GM21447 (cell line): ENCODE measurements at regions not wholly inside any gene's neighbourhood (a gene's known extent, or its start where the extent isn't known, plus 50 kb on each side); places are given as distances from the start of the nearest gene placed in this dataset.

ENCODE experiments used
- ATAC-seq: cut with Tn5 transposase; IDR thresholded peaks from one replicate; pipeline ENCODE4 v1.9.1; 2021; ENCODE audit not compliant: unreplicated experiment

- ATAC-seq, result no peak
These were observed 161.9 kb upstream of the RGMA start for GRCh38 chr15:93250950-93251349.

GRCh38 chr15:93250209-93250608 is 161.2 kb upstream of the RGMA start:
- ATAC-seq, result no peak

- no peak for ATAC-seq
These were observed 160.6 kb upstream of the RGMA start for GRCh38 chr15:93249623-93250022.

GRCh38 chr15:93247466-93248121 is 158.6 kb upstream of the RGMA start:
- no peak for ATAC-seq

DNA sequence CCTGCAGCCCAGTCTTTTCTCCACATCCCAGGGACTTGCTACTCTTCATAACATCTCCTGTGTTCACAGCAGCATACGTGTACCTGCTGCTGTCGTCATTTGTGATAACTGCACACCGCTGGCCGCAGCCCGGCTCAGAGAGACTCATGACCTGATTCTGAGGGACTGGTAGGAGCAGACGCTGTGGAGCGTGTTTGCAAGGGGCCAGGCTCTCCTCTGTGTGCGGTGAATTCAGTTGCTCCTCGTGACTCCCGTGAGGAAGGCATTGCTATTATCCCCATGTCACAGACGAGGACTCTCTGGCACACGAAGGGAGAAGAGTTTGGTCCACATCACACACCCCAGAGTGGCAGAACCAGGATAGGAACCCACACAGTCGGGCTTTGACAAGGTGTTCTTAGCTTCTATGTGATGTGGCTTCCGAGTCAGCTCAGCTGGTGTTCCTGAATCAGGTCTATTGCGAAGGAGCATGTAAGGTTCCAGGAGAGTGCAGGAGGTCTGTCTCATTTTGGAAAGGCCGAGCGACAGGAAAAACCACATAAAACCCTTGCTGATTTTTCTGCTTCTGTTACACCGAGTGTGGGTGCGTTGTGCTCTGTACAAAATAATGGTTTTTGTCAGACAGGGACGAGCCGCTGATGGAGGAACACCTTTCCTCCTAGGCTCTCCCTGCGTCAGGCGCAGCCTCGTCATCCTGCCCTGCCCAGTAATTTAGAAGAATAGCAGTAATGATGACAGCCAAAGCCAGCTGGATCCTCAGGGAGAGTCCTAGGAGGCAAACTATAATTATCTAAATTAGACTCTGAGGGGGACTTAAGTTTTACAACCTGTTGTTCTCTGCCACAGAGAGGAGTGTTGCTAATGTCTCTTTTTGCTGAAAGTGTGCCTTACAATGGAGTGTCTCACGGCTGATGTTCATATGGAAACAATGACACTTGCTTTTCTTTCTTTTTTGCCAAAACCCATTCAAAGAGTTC is 157.5 kb upstream of the RGMA start:
- ATAC-seq, result no peak

GRCh38 chr15:93245661-93246042 is 156.6 kb upstream of the RGMA start:
- ATAC-seq, result no peak

GRCh38 chr15:93244696-93245660 is 156.0 kb upstream of the RGMA start:
- ATAC-seq, result no peak

DNA sequence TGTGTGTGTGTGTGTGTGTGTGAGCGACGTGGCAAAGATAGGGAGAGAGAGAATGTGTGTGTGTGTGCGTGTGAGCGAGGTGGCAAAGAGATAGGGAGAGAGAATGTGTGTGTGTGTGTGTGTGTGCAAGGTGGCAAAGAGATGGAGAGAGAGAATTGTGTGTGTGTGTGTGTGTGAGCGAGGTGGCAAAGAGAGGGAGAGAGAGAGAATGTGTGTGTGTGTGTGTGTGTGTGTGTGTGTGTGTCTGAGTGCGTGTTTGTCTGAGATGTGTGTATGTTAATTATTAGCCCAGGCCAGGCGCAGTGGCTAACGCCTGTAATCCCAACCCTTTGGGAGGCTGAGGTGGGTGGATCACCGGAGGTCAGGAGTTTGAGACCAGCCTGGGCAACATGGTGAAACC is 154.6 kb upstream of the RGMA start:
- ATAC-seq, result no peak

- no peak for ATAC-seq
These were observed 152.9 kb upstream of the RGMA start for GRCh38 chr15:93241696-93242585.

DNA sequence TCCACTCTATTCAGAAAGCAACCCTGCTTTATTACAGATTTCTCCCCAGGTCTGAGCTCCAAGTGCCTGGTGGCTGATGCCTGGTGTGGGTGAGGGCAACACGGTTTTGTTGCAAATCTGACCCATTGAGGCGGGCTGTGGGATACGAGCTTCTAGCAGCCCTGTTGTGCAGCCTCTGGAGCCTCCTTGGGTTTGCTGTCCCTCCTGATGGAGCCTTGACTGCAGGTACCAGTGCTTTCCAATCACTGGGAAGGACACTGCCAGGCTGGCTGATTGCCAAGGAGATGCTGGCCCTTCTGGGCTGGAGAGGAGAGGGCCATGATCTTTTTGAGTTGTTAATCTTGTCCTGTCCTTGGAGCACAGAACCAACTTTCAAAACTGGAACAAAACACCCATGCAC is 151.0 kb upstream of the RGMA start:
- ATAC-seq, result no peak

GRCh38 chr15:93239591-93239990 is 150.6 kb upstream of the RGMA start:
- no peak for ATAC-seq

DNA sequence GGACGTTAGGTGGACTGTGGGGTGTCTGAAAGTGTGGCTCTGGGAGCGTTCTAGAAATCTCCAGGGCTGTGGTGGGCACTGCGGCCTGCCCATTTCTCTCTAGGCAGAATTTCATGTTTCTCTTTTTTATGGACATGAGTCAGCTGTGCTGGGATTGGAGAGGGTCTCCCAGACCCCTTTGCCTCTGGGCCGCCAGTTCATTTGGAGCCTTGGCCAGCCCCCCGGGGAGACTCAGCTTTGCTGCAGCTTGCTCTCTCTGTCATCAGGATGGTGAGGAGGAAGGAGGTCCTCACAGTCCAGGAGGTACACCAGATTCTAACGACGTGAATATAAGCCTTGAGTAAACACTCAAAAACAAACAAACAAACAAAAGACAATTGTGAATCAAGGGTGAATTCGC is 149.6 kb upstream of the RGMA start:
- ATAC-seq, result no peak

- ATAC-seq, result no peak
These were observed 147.1 kb upstream of the RGMA start for GRCh38 chr15:93235926-93236780.

DNA sequence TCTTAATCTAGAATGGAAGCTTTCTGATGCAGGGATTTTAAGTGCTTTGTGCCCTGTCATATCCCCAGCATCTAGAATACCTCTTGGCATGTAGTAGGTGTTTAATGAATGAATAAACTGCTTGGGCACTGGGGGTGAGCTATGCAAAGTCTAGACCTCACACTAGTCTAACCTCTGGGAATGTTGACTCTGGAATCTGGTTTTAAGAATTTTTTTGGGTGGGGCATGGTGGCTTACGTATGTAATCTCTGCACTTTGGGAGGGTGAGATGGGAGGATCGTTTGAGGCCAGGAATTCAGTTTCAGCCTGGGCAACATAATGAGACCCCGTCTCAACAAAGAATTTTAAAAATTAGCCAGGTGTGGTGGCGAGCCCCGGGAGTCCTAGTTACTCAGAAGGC is 146.3 kb upstream of the RGMA start:
- ATAC-seq, result no peak

- ATAC-seq, result no peak
These were observed 144.7 kb upstream of the RGMA start for GRCh38 chr15:93233710-93234109.

DNA sequence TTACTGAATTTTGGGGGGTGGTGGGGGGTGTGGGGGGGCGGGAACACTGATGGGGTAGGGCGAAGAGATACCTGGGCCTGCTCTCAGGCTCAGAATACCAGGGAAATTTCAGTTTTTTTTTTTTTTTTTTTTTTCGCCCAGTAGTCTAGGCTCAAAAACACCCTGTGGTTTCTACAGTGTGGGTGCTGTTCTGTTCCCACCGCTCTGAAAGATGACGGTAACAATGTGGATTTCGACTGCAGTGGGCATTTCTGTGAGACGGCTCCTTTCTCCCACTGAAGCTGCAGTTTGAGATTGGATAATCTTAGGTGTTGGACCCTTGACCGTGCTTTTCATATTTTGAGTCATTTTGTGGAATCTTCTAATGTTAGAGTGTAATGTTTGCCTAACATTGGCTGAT is 143.8 kb upstream of the RGMA start:
- ATAC-seq, result no peak

DNA sequence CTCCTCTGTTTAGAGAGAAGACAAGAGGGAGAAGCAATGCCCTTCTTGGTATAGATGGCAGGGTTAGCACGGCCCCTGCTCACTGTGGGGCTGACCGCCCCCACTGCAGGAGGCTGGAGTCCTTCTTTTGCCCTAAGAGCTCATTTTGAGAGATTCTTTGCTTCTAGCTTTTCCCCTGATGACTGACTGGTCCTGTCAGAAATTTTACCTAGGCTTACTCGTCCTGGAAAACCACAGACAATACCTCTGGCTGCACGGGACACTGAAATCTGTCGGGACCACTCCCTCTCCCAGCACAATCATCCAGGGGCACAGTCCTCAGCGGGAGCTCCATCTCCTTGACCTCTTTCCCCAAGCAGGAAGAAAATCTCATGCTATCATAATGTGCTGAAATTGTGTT is 143.0 kb upstream of the RGMA start:
- no peak for ATAC-seq

DNA sequence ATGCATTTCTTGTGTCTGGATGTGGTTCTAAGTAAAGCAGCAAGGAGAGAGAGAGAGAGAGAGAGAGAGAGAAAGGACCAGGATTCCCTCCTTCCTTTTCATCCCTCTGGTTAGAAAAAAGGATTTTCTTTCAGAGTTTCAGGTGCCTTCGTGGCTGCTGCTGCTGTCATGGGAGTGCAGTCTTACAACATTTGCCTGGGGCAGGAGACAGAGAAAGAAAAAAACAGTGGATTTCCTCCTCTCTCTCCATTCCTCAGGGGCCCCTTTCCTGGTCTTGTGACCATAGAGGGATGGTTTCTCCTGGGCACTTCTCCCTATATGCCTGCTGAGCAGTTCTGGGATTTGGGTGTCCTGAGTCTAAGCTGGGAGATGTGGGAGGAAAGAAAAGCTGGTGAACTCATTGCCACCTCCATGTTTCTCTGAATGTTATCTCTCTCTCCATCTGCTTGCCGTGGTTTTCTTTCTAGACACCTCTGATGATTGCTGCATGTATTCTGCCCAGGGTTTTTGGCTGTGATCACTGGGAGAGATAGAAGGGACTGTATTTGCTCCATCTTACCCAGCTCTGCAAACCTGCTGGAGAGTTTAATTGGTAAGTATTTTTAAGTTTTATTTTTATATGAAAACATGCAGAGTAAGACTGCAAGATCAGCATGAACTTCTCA is 142.4 kb upstream of the RGMA start:
- no peak for ATAC-seq

DNA sequence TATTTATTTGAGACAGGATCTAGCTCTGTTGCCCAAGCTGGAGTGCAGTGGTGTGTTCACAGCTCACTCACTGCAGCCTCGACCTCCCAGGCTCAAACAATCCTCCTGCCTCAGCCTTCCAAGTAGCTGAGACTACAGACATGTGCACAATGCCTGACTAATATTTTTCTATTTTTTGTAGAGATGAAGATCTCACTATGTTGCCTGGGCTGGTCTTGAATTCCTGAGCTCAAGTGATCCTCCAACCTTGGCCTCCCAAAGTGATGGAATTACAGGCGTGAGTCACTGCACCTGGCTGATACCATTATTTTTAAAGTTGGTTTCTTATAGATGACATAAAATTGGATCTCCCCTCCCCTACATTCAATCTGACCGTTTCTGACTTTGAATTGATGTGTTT is 139.5 kb upstream of the RGMA start:
- ATAC-seq, result no peak
